ENCODE measurements at regions not wholly inside any gene's neighbourhood (a gene's known extent, or its start where the extent isn't known, plus 50 kb on each side); places are given as distances from the start of the nearest gene placed in this dataset.

DNA sequence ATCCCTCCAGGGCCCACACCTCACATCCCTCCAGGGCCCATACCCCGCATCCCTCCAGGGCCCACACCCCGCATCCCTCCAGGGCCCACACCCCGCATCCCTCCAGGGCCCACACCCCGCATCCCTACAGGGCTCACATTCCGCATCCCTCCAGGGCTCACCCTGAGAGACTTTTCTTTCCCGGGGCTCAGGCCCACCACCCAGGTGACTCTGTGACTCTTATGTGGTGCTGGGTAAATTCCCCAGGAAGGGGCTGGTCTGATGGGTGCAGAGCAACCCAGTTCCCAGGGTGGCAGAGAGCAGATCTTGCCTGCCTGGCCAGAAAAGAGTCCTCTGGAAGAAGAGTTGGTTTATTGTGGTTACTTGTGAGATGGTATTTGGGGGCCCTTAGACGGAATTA, 290.7 kb downstream of the TCERG1L start:
- DNase-seq: no peak

DNA sequence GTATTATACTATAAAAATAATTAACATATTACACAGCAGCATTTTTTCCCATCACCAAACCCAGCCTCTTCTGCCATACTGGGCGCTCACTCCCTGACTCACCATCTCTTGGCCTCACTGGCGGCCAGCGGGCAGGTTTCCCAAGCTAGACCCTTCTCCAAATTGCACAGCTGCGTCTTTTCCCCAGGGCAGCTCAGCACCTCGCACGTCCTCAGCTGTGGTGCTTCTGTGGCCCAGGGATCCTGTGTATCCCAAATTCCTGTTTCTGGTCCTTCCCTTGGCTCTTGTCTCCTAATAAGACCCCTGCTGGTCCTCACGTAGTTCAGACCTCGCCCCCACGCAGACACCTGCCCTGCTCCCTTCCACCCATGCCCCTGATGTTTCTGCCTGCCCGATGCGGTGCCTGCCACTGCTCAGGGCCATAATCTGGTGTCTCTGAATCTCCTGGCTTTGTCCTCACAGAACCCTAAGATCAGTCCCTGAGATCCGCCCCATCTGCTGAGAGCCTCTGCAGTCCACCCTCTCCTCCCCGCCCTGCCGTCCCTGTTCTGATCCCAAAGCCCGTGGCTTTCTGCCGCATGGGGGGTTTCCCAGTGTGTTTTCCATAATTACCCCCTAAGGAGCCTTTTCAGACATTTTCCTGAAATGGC, 290.1 kb downstream of the TCERG1L start:
- Histone ChIP-seq H3K4me1 (ENCODE audit: control insufficient read depth in 2 of 3, insufficient read depth in 2 of 3, low read depth in 1 of 3, low read length in 3 of 3) (no peaks in the 10 kb centered on the region), H3K27me3 (ENCODE audit: control insufficient read depth, insufficient read depth, low read length) (no peaks in the 10 kb centered on the region), H3K27ac (ENCODE audit: low read depth in 2 of 2, low read length in 2 of 2) (no peak overlapping the region), H3K9ac (ENCODE audit: low read length in 3 of 3) (no peak overlapping the region), H3K4me3 (ENCODE audit: low read length in 3 of 3) (no peak overlapping the region), H3K36me3 (ENCODE audit: control insufficient read depth in 2 of 3, insufficient read depth in 3 of 3, low read length in 3 of 3) (no peaks in the 10 kb centered on the region), H3K9me3 (ENCODE audit: control insufficient read depth in 2 of 3, insufficient read depth in 1 of 3, low read length in 3 of 3) (no peaks in the 10 kb centered on the region)
- FAIRE-seq (no peak), DNase-seq (no peak)
- intact Hi-C loops (cut with DNase I): no loop called here
- TF ChIP-seq, protein P1, sequence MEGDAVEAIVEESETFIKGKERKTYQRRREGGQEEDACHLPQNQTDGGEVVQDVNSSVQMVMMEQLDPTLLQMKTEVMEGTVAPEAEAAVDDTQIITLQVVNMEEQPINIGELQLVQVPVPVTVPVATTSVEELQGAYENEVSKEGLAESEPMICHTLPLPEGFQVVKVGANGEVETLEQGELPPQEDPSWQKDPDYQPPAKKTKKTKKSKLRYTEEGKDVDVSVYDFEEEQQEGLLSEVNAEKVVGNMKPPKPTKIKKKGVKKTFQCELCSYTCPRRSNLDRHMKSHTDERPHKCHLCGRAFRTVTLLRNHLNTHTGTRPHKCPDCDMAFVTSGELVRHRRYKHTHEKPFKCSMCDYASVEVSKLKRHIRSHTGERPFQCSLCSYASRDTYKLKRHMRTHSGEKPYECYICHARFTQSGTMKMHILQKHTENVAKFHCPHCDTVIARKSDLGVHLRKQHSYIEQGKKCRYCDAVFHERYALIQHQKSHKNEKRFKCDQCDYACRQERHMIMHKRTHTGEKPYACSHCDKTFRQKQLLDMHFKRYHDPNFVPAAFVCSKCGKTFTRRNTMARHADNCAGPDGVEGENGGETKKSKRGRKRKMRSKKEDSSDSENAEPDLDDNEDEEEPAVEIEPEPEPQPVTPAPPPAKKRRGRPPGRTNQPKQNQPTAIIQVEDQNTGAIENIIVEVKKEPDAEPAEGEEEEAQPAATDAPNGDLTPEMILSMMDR (IDR thresholded peaks at IDR 0.05; ENCODE audit: borderline replicate concordance, extremely low read depth, insufficient read depth): no peak

More for the DNA sequence above, 290.7 kb downstream of the TCERG1L start:
- no peak for FAIRE-seq
- H3K4me3 ChIP-seq (ENCODE audit: low read length in 3 of 3): no peak overlapping the region
- H3K9me3 ChIP-seq (ENCODE audit: control insufficient read depth in 2 of 3, insufficient read depth in 1 of 3, low read length in 3 of 3): no peaks in the 10 kb centered on the region
- no peaks in the 10 kb centered on the region for H3K4me1 ChIP-seq (ENCODE audit: control insufficient read depth in 2 of 3, insufficient read depth in 2 of 3, low read depth in 1 of 3, low read length in 3 of 3)
- H3K27me3 ChIP-seq (ENCODE audit: control insufficient read depth, insufficient read depth, low read length): no peaks in the 10 kb centered on the region
- TF ChIP-seq, protein P1 (IDR thresholded peaks at IDR 0.05; ENCODE audit: borderline replicate concordance, extremely low read depth, insufficient read depth): no peak
- intact Hi-C loops (cut with DNase I): no loop called here
- H3K36me3 ChIP-seq (ENCODE audit: control insufficient read depth in 2 of 3, insufficient read depth in 3 of 3, low read length in 3 of 3): no peaks in the 10 kb centered on the region
- no peak overlapping the region for H3K9ac ChIP-seq (ENCODE audit: low read length in 3 of 3)
- no peak overlapping the region for H3K27ac ChIP-seq (ENCODE audit: low read depth in 2 of 2, low read length in 2 of 2)

DNA sequence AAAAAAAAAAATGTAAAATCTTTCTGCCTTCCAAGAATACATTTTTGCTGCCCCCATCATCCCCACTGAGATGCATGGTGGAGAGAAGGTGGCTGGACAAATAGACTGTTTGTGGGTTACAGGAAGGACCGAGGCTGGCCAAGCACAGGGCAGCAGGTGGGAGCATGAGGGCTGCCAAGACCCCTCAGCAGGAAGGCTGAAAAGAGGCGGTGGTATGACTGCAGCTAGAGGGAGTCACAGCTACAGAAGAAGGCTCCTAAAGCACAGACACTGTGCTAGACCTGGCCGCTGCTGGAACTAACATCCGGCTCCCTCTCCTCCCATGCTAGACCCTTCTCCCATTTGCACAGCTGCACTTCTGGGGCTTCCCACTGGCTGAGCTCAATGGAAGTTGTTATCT, 289.6 kb downstream of the TCERG1L start:
- Histone ChIP-seq H3K27me3 (ENCODE audit: control insufficient read depth, insufficient read depth, low read length) (no peaks in the 10 kb centered on the region), H3K9me3 (ENCODE audit: control insufficient read depth in 2 of 3, insufficient read depth in 1 of 3, low read length in 3 of 3) (no peaks in the 10 kb centered on the region), H3K9ac (ENCODE audit: low read length in 3 of 3) (no peak overlapping the region), H3K4me3 (ENCODE audit: low read length in 3 of 3) (no peak overlapping the region), H3K4me1 (ENCODE audit: control insufficient read depth in 2 of 3, insufficient read depth in 2 of 3, low read depth in 1 of 3, low read length in 3 of 3) (no peaks in the 10 kb centered on the region), H3K27ac (ENCODE audit: low read depth in 2 of 2, low read length in 2 of 2) (no peak overlapping the region), H3K36me3 (ENCODE audit: control insufficient read depth in 2 of 3, insufficient read depth in 3 of 3, low read length in 3 of 3) (no peaks in the 10 kb centered on the region)
- FAIRE-seq (no peak), DNase-seq (peak in 1 of 5 donors; percentile 7)
- intact Hi-C loops (cut with DNase I): no loop called here
- TF ChIP-seq, protein P1 (IDR thresholded peaks at IDR 0.05; ENCODE audit: borderline replicate concordance, extremely low read depth, insufficient read depth): no peak

DNA sequence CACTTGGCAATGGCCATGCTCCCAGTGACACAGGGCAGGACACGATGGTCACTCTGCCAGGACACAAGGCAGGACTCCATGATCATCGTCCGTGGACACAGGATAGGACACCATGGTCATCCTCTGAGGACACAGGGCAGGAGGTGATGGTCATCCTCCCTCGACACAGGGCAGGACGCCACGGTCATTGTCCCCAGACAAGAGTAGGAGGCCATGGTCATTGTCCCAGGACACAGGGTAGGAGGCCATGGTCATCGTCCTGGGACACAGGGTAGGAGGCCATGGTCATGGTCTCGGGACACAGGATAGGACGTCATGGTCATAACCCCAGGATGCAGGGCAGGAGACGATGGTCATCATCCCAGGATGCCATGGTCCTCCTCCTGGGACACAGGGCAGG, 289.2 kb downstream of the TCERG1L start:
- no peak for DNase-seq
- no peak for FAIRE-seq

More for the DNA sequence above, 289.2 kb downstream of the TCERG1L start:
- TF ChIP-seq, protein P1 (IDR thresholded peaks at IDR 0.05; ENCODE audit: borderline replicate concordance, extremely low read depth, insufficient read depth): no peak
- no peaks in the 10 kb centered on the region for H3K36me3 ChIP-seq (ENCODE audit: control insufficient read depth in 2 of 3, insufficient read depth in 3 of 3, low read length in 3 of 3)
- H3K27me3 ChIP-seq (ENCODE audit: control insufficient read depth, insufficient read depth, low read length): no peaks in the 10 kb centered on the region
- no peak overlapping the region for H3K27ac ChIP-seq (ENCODE audit: low read depth in 2 of 2, low read length in 2 of 2)
- intact Hi-C loops (cut with DNase I): no loop called here
- no peak overlapping the region for H3K4me3 ChIP-seq (ENCODE audit: low read length in 3 of 3)
- H3K4me1 ChIP-seq (ENCODE audit: control insufficient read depth in 2 of 3, insufficient read depth in 2 of 3, low read depth in 1 of 3, low read length in 3 of 3): no peaks in the 10 kb centered on the region
- H3K9me3 ChIP-seq (ENCODE audit: control insufficient read depth in 2 of 3, insufficient read depth in 1 of 3, low read length in 3 of 3): no peaks in the 10 kb centered on the region
- no peak overlapping the region for H3K9ac ChIP-seq (ENCODE audit: low read length in 3 of 3)
